K562 (cell line): ENCODE measurements at regions not wholly inside any gene's neighbourhood (a gene's known extent, or its start where the extent isn't known, plus 50 kb on each side); places are given as distances from the start of the nearest gene placed in this dataset.

Experiments
- ATAC-seq: fragments of 200-7000 bp; cut with Tn5 transposase; 3 replicates; pipeline ENCODE4 v1.9.1; 2020; ENCODE audit warnings: moderate library complexity
- BruUV-seq: library from RNA; stranded (reverse); fragments of 400-500 nt; replicated peaks from 2 replicates; lab custom pipeline; 2021; lab: Mats Ljungman, UMichigan
- CTCF ChIA-PET: fragments of 300-600 bp; formaldehyde crosslinking; extraction: SDS; loops from one replicate; lab custom pipeline; 2021; ENCODE audit warnings: low intra/inter-chr PET ratio; lab: Yijun Ruan, JAX
- POLR2A ChIA-PET: fragments of 300-600, 350-650 bp; sonication (Branson Sonifier 250); formaldehyde crosslinking; extraction: SDS; loops from one replicate; lab custom pipeline; 2021; ENCODE audit warnings: antibody characterized with exemption, inconsistent platforms; lab: Yijun Ruan, JAX
- DNase-seq, 4 experiments: peaks; one replicate each; pipeline versions ENCODE4 v3.0.0 to v3.0.0-alpha.2; 2011 to 2018; ENCODE audit warnings: low spot score in 3 of 4, mixed read lengths in 3 of 4; ENCODE audit errors: extremely low read depth in 1 of 4
- FAIRE-seq: peaks from 2 replicates; lab custom pipeline; 2011; peaks lifted over from hg19 to GRCh38; lab: Jason Lieb, UNC
- H2AFZ ChIP-seq: 2 replicates; pipeline ENCODE4 v1.6.0; 2011; ENCODE audit warnings: low read depth, low read length, control low read depth, inconsistent platforms
- H3K27ac ChIP-seq: fragments of 200-600 bp; 3 replicates; pipeline ENCODE4 v1.8.0; 2011; ENCODE audit warnings: low read depth, mild to moderate bottlenecking, control low read depth, inconsistent platforms, low read length, moderate library complexity, mixed read lengths; ENCODE audit errors: extremely low read depth
- H3K27me3 ChIP-seq, 2 experiments: fragments of 300-600 bp in 1 of 2; 2 replicates in 1 of 2; 3 replicates in 1 of 2; pipeline versions ENCODE4 v1.6.0 to v1.8.0; 2011; ENCODE audit warnings: inconsistent platforms in 2 of 2, low read length in 2 of 2, mild to moderate bottlenecking in 1 of 2, mixed read lengths in 1 of 2, moderate library complexity in 1 of 2; ENCODE audit not compliant: control insufficient read depth in 2 of 2, insufficient read depth in 2 of 2
- H3K36me3 ChIP-seq: fragments of 300-600 bp; 3 replicates; pipeline ENCODE4 v1.8.0; 2011; ENCODE audit warnings: mild to moderate bottlenecking, low read length, inconsistent platforms; ENCODE audit not compliant: control insufficient read depth, insufficient read depth
- H3K4me1 ChIP-seq, 2 experiments: fragments of 200-600 bp in 1 of 2; replicated peaks in 1 of 2; 2 replicates in 1 of 2; 3 replicates in 1 of 2; pipeline versions ENCODE4 v1.5.1 to v1.8.0; 2011; ENCODE audit warnings: inconsistent platforms in 2 of 2, low read length in 2 of 2, mild to moderate bottlenecking in 1 of 2, mixed read lengths in 1 of 2, moderate library complexity in 1 of 2; ENCODE audit not compliant: control insufficient read depth in 2 of 2, insufficient read depth in 2 of 2
- H3K4me2 ChIP-seq: 2 replicates; pipeline ENCODE4 v1.6.1; 2011; ENCODE audit warnings: low read length, control low read depth, inconsistent platforms, mixed read lengths; ENCODE audit not compliant: insufficient read depth
- H3K4me3 ChIP-seq: fragments of 200-600 bp; sonication (generic), shearing (Covaris generic); 2 replicates; pipeline ENCODE4 v1.5.1; 2016; ENCODE audit warnings: control low read depth, inconsistent platforms
- H3K79me2 ChIP-seq: fragments of 200-600 bp; 3 replicates; pipeline ENCODE4 v1.8.0; 2011; ENCODE audit warnings: low read length, inconsistent platforms; ENCODE audit not compliant: control insufficient read depth, insufficient read depth
- H3K9ac ChIP-seq, 2 experiments: 2 replicates each; pipeline versions ENCODE4 v1.6.0 to v1.6.1; 2011; ENCODE audit warnings: low read depth in 2 of 2, low read length in 2 of 2, control low read depth in 1 of 2, inconsistent platforms in 1 of 2, mild to moderate bottlenecking in 1 of 2, mixed read lengths in 1 of 2; ENCODE audit not compliant: insufficient read depth in 1 of 2
- H3K9me1 ChIP-seq: one replicate; pipeline ENCODE4 v1.6.0; 2011; ENCODE audit warnings: inconsistent platforms, mild to moderate bottlenecking, low read length, moderate library complexity; ENCODE audit not compliant: control insufficient read depth, insufficient read depth
- H3K9me3 ChIP-seq: replicated peaks from 2 replicates; pipeline ENCODE4 v1.5.1; 2011; ENCODE audit warnings: low read depth, low read length, inconsistent platforms; ENCODE audit not compliant: control insufficient read depth, insufficient read depth
- H4K20me1 ChIP-seq: replicated peaks from 2 replicates; pipeline ENCODE4 v1.6.1; 2011; ENCODE audit warnings: low read length, inconsistent platforms, mixed read lengths; ENCODE audit not compliant: control insufficient read depth, insufficient read depth
- MCM5 ChIP-seq: fragments of 450-650 bp; IDR thresholded peaks from 2 replicates; pipeline ENCODE4 v1.6.1; 2016; ENCODE audit warnings: low read depth
- WGBS: fragments of 100-300 bp; shearing (Covaris generic); methylation state at CpG from one replicate; pipeline ENCODE4 v1.1.6; 2016; ENCODE audit warnings: low coverage, mixed read lengths; ENCODE audit not compliant: insufficient coverage; ENCODE audit errors: missing lambda C conversion rate; 5-methylcytosine and 5-hydroxymethylcytosine counted together
- in situ Hi-C: fragments of 300-500 bp; cut with MboI; formaldehyde crosslinking; loops from 4 replicates; pipeline ENCODE4 v1.15.0; 2018; ENCODE audit warnings: inconsistent platforms, mixed read lengths
- intact Hi-C: fragments of 100-400 bp; cut with micrococcal nuclease; formaldehyde crosslinking; loops from 2 replicates; pipeline ENCODE4 v1.14.2; 2022
- TF ChIP-seq, protein P1 (sequence below): fragments of 450-650 bp; IDR thresholded peaks from 2 replicates; pipeline ENCODE4 v1.6.1; 2017; ENCODE audit warnings: antibody characterized with exemption
- TF ChIP-seq, protein P2 (sequence below), 3 experiments: IDR thresholded peaks in 2 of 3; conservative IDR thresholded peaks in 1 of 3; 2 replicates each; pipeline ENCODE4 v1.5.1; 2011 to 2012; ENCODE audit warnings: low read length in 3 of 3, mild to moderate bottlenecking in 3 of 3, control low read depth in 2 of 3, improper control_type of control experiment in 1 of 3, inconsistent platforms in 1 of 3, low read depth in 1 of 3, mixed read lengths in 1 of 3, moderate library complexity in 1 of 3; ENCODE audit not compliant: insufficient read depth in 2 of 3

DNA sequence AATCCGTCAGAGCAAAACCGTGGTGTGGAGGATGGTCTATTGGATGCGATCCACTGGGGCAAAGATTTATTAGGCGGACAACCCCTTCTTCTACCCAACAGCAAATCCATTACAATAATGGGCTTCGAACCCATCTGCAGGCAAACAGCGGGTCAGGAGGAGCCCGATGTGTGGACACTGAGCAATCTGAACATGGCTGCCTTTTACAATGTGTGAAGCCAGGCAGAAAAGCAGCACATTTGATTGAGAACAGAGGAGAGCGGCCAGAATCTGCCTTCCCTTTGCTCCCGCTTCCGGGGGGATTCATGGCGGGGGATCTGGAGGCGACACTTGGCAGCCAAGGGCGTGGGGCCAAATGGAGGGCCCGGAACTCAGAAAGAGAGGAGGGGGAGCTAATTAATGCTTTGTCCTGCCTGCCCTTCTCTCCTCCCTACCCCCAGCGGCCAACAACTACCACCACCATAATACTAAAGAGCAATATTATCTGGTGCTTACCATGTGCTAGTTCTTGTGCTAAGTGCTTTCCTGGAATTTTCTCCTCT lies 133.0 kb downstream of the EMX2 start:
- no peak overlapping the region for H3K4me2 ChIP-seq
- H2AFZ ChIP-seq, result no peak overlapping the region
- H3K79me2 ChIP-seq, result no peaks in the 10 kb centered on the region
- ChIA-PET CTCF (no interaction called here), POLR2A (no interaction called here)
- FAIRE-seq (no peak), DNase-seq (no peak), ATAC-seq (no peak)
- no peaks in the 10 kb centered on the region for H4K20me1 ChIP-seq
- WGBS, result 7% methylated on average over 7 of the region's 15 CpGs
- H3K9me3 ChIP-seq, result no peaks in the 10 kb centered on the region
- no peaks in the 10 kb centered on the region for H3K9me1 ChIP-seq
- H3K9ac ChIP-seq, result no peak overlapping the region
- intact Hi-C loops, result no loop called here
- no peak overlapping the region for H3K27ac ChIP-seq
- in situ Hi-C loops, result no loop called here
- no TSS peak for BruUV-seq
- H3K4me1 ChIP-seq, result no peaks in the 10 kb centered on the region
- no peak overlapping the region for H3K4me3 ChIP-seq
- H3K27me3 ChIP-seq, result peaks cover 8 to 30% of the 10 kb centered on the region in 2 experiments; a peak in 4 of 5 replicates
- TF ChIP-seq, protein P1, sequence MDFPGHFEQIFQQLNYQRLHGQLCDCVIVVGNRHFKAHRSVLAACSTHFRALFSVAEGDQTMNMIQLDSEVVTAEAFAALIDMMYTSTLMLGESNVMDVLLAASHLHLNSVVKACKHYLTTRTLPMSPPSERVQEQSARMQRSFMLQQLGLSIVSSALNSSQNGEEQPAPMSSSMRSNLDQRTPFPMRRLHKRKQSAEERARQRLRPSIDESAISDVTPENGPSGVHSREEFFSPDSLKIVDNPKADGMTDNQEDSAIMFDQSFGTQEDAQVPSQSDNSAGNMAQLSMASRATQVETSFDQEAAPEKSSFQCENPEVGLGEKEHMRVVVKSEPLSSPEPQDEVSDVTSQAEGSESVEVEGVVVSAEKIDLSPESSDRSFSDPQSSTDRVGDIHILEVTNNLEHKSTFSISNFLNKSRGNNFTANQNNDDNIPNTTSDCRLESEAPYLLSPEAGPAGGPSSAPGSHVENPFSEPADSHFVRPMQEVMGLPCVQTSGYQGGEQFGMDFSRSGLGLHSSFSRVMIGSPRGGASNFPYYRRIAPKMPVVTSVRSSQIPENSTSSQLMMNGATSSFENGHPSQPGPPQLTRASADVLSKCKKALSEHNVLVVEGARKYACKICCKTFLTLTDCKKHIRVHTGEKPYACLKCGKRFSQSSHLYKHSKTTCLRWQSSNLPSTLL, result no peak
- no peak for TF ChIP-seq MCM5
- TF ChIP-seq, protein P2, sequence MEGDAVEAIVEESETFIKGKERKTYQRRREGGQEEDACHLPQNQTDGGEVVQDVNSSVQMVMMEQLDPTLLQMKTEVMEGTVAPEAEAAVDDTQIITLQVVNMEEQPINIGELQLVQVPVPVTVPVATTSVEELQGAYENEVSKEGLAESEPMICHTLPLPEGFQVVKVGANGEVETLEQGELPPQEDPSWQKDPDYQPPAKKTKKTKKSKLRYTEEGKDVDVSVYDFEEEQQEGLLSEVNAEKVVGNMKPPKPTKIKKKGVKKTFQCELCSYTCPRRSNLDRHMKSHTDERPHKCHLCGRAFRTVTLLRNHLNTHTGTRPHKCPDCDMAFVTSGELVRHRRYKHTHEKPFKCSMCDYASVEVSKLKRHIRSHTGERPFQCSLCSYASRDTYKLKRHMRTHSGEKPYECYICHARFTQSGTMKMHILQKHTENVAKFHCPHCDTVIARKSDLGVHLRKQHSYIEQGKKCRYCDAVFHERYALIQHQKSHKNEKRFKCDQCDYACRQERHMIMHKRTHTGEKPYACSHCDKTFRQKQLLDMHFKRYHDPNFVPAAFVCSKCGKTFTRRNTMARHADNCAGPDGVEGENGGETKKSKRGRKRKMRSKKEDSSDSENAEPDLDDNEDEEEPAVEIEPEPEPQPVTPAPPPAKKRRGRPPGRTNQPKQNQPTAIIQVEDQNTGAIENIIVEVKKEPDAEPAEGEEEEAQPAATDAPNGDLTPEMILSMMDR (IDR thresholded peaks at IDR 0.05 in 2 of 3, conservative IDR thresholded peaks at IDR 0.05 in 1 of 3; ENCODE audit: insufficient read depth in 2 of 3, low read depth in 1 of 3, low read length in 3 of 3), result no peak
- no peaks in the 10 kb centered on the region for H3K36me3 ChIP-seq
